ELF-1 (cell line): ENCODE measurements at regions not wholly inside any gene's neighbourhood (a gene's known extent, or its start where the extent isn't known, plus 50 kb on each side); places are given as distances from the start of the nearest gene placed in this dataset.
"Not testable (repeated sequence)": the region's sequence is repeated elsewhere in the genome, so short reads cannot be mapped to it uniquely, and the experiment has no call there.

ENCODE experiments used
- DNase-seq: peaks from one replicate; pipeline ENCODE4 v3.0.0-alpha.2; 2016; ENCODE audit warnings: low read depth, low spot score

DNA sequence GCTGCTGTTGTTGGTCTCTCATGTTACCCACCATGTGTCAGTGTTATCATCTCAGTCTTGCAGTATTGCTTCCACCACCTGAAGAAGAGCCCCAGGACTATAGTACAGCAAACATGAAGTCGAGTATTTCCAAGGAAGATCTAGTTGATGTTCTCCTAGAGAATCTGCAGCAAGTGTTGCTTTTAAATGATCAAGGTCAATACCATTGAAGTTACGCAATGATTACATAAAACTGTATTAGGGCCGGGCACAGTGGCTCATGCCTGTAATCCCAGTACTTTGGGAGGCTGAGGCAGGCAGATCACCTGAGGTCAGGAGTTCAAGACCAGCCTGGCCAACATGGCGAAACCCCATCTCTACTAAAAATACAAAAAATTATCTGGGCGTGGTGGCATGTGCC lies 173.9 kb downstream of the TJP1 start:
- not testable (repeated sequence) for DNase-seq

DNA sequence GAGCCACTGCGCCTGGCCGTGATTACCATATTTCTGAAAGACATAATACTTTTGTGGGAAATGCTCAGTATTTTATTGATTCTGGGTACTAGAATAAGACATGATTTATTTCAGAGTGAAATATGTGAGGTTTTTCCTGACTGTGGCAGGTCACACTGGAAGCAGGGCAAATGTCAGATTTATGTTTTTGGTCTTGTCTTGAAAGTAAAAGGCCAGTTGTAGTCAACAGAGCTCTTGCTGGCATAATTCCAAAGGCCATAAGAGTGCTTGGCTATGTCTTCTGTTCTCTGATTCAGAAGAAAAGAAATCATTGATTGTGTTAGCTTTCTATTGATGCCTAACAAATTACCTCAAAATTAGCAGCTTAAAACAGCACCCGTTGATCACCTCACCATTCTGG lies 176.4 kb downstream of the TJP1 start:
- no peak for DNase-seq

- DNase-seq, result not testable (repeated sequence)
Measured at GRCh38 chr15:29644361-29644760, 177.9 kb downstream of the TJP1 start.

GRCh38 chr15:29638781-29639180 lies 183.5 kb downstream of the TJP1 start:
- DNase-seq, result no peak

GRCh38 chr15:29638011-29638410 lies 184.3 kb downstream of the TJP1 start:
- DNase-seq, result no peak

DNA sequence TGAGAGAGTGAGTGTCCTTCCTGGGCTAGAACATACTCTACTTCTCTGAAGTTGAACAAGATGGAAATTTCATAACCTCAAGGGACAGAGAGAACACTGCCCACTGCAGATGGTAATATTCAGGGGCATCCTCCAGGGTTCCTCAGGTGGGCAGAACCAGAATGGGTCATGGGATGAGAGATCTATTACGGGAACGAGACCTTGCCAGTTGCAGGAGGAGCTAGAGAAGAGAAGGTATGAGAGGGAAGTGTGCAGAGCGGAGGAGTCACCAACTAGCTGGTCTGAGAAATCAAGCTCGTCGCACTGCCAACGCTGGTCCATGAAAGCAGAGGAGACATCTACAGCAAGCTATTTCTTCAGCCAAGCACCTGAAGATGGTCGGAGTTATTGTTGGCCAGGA lies 184.7 kb downstream of the TJP1 start:
- DNase-seq, result no peak

GRCh38 chr15:29636921-29637320 lies 185.3 kb downstream of the TJP1 start:
- no peak for DNase-seq

- no peak for DNase-seq
Measured at GRCh38 chr15:29636140-29636539, 186.1 kb downstream of the TJP1 start.

DNA sequence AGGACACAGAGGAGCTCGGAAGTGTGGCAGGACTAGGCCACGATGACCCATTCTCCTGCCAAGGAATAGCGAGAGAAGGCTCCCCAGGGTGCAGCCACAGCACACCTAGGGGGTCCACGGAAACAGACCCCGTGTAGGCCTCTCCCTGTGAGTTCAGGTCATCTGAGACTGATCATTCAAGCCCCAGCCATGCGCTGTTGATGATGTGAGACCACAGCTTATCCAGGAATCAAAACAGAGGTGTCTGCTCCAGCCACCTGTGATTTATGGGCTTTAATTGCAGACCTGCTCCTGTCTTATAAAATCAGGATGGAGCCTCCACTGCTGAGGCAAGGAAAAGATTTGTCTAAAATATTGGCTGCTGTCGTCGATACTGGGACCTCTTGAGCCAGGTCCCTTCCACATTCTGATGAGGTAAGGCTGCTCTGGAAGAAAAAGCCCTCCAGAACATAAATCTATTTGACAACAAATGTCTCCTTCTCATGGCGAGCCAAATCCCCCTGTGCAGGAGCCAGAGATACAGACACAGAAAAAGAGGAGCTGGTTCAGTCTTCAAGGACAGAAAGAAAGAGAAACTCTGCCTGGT lies 186.7 kb downstream of the TJP1 start:
- no peak for DNase-seq

DNA sequence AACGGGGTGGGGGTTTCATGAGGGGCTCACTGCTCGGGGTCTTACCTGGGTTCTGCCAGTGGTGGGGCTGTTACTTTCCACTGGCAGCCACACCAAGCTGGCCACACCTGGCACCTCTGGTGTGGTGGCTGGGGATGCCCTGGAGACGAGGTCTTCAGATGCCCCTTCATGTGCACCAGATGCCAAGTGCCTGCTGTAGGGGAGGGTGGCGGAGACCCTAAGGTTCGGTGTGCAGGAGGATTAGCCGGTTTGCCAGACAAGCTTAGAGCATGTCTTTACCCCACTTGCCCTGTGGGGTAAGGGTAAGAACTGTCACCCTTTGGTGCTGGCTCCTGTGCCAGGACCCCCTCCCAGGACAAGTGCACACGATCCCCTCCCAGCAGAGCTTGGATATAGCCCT lies 188.3 kb downstream of the TJP1 start:
- DNase-seq, result no peak

GRCh38 chr15:29632671-29633406 lies 189.4 kb downstream of the TJP1 start:
- no peak for DNase-seq

DNA sequence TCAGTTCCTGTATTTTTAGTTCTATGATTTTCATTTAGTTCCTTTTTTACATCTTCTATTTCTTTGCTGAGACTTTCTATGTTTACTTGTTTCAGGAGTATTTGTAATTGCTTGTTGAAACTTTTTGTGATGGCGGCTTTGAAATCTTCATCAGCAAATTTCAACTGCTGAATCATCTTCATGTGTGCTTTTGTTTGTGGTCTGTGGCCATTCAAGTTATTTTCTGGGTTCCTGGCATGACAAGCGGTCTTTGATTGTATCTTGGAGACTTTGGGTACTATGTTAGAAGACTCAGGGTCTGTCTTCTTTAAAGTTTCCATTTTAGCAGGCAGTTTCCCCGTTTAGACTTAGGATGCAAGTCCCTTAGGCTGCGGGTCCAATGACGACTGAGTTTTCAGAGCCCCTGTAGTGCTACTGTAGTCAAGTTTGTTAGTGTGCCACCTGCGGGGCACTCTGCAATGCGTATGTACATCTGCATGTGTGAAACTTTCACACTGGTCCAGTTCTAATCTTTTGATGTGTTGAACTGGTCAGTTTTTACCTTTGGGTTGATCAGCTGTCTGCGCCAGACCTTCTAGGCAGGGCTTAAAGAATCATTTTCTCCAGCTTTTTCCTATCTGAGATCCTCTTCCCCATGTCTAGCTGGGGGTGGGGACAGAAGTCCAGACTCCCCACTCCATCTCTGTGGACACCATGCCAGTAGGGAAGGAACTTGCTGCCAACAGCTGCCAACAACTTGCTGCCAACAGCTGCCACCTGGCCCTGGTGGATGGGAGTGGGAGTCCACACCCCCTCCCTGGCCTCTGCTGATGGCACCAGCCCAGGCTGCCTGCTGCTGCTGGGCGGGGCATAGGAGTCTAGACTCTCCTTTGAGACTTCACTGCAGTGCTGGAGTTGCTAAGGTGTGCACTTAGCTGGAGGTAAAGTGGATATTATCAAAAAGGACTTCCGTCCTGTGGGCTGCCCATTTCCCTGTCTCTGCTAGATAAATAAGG lies 190.9 kb downstream of the TJP1 start:
- no peak for DNase-seq

GRCh38 chr15:29624271-29624670 lies 198.0 kb downstream of the TJP1 start:
- DNase-seq, result no peak

GRCh38 chr15:29623116-29623639 lies 199.1 kb downstream of the TJP1 start:
- no peak for DNase-seq

DNA sequence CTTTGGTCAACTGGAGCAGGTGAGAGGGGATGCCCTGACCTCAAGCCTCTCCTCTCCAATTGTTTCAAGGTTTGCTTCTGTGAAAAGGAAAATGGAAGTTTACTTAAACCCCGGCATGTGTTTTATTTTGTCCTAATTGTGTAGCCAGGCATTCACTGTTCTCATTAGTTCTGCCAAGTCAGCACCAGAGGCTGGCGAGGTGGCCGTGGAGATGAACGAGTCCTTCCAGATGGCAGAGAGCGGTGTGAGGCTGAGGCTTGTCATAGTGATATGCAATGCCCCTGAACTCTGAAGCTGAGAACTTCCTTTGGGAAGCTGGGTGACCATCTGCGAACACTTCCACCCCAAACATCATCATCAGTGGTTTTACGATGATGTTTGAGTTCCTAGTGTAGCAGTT lies 199.6 kb downstream of the TJP1 start:
- no peak for DNase-seq

DNA sequence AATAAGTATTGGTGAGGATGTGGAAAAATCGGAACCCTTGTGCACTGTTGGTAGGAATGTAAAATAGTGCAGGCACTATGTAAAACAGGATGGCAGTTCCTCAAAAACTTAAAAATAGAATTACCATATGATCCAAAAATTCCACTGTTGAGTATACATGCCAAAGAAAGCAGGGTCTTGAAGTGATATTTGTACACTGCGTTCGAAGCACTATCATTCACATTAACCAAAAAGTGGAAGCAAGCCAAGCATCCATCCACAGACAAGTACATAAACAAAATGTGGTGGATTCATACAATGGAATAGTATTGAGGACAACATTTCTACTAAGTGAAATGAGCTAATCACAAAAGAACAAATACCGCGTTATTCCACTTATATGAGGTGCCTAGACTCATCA lies 200.7 kb downstream of the TJP1 start:
- DNase-seq, result no peak

- DNase-seq, result no peak
Measured at GRCh38 chr15:29618586-29618985, 203.7 kb downstream of the TJP1 start.

GRCh38 chr15:29616512-29616911 lies 205.8 kb downstream of the TJP1 start:
- DNase-seq, result no peak

- DNase-seq, result no peak
Measured at GRCh38 chr15:29615791-29616190, 206.5 kb downstream of the TJP1 start.

DNA sequence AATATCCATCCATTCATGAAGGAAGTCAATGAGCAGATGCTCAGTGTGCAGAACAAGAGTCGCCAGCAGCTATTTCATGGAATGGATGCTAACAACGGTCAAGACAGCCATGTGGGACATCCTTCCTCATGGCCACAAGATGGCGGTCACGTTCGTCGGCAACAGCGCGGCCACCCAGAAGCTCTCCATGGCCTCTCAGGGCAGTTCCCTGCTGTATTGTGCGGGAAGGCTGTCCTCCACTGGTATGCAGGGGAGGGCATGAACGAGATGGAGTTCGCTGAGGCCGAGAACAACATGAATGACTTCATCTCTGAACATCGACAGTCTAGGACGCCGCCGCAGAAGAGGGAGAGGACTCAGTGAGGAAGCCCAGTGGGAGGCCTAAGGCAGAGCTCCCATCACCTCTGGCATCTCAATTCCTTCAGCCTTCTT lies 208.3 kb downstream of the TJP1 start:
- peak; percentile 63 for DNase-seq

GRCh38 chr15:29612701-29613100 lies 209.6 kb downstream of the TJP1 start:
- peak; percentile 37 for DNase-seq

DNA sequence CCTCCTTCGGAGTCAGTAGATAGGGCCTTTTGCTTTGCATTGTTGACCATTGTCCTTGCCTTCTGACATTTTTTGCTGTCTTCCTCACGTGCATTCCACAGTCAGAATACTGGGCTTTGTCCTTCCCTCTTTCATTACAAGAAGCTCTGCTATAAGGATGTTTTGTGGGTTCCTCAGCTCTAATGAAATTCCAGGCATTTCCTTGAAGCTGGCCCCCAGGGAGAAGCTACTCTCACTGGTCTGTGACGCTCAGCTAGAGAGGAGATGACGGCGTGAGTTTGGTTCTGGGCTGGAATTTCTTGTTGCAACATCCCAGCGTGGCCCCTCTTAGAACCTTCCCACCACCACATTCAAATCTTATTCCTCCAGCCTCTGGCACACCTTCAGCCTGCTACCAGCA lies 210.2 kb downstream of the TJP1 start:
- peak; percentile 77 for DNase-seq
